GM21786 (cell line): ENCODE measurements at regions not wholly inside any gene's neighbourhood (a gene's known extent, or its start where the extent isn't known, plus 50 kb on each side); places are given as distances from the start of the nearest gene placed in this dataset.

Experiments used
- ATAC-seq: cut with Tn5 transposase; IDR thresholded peaks from one replicate; pipeline ENCODE4 v1.9.1; 2021; ENCODE audit not compliant: unreplicated experiment

DNA sequence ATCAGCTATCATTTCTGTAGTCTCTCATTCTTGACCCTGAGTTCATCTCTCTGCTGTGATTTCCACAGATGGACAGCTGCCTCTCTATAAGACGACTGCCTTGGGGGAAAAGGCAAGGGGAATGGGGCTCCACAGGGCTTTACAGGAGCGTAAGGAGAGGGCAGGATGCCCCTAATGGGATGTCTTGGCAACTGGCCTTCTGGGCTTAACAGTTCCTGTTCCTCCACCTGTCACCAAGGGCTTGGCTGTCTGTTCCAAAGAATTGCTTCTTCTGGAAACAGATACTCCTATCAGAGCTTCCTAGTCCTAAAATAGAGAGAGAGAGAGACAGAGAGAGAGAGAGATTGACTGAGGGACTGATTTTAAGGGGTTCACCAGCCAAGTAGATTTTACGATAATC is 181.9 kb downstream of the TMEM200A start:
- ATAC-seq, result no peak

GRCh38 chr6:130557481-130558112 is 191.8 kb downstream of the TMEM200A start:
- peak; percentile 72 for ATAC-seq

GRCh38 chr6:130558131-130558530 is 192.3 kb downstream of the TMEM200A start:
- ATAC-seq, result no peak

DNA sequence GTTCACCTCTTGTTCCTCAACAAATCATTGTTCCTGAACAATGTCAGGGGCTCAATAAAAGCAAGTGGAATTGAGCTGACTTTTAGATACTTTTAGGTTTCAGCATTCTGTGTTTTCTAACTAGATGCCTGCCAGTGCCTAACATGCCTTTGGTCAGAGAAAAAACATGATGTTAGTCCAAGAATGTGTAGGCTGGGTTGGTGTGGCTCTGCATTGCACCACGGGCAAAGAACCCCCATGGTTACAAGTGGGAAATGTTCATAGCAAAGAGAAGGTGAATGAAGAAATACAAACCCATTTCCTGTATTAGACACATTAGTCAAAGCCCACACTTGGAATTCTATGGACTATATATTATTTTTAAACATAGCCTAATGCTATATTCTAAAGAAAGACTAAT is 193.3 kb downstream of the TMEM200A start:
- ATAC-seq, result no peak

- ATAC-seq, result no peak
These were observed 194.4 kb downstream of the TMEM200A start for GRCh38 chr6:130560231-130560630.

GRCh38 chr6:130561159-130561558 is 195.3 kb downstream of the TMEM200A start:
- peak; percentile 48 for ATAC-seq

GRCh38 chr6:130565696-130566095 is 199.9 kb downstream of the TMEM200A start:
- ATAC-seq, result no peak

GRCh38 chr6:130574146-130574545 is 208.3 kb downstream of the TMEM200A start:
- no peak for ATAC-seq

GRCh38 chr6:130575557-130575956 is 209.7 kb downstream of the TMEM200A start:
- no peak for ATAC-seq

GRCh38 chr6:130575971-130576370 is 210.2 kb downstream of the TMEM200A start:
- peak; percentile 100 for ATAC-seq

GRCh38 chr6:130577178-130577919 is 211.5 kb downstream of the TMEM200A start:
- ATAC-seq, result no peak

DNA sequence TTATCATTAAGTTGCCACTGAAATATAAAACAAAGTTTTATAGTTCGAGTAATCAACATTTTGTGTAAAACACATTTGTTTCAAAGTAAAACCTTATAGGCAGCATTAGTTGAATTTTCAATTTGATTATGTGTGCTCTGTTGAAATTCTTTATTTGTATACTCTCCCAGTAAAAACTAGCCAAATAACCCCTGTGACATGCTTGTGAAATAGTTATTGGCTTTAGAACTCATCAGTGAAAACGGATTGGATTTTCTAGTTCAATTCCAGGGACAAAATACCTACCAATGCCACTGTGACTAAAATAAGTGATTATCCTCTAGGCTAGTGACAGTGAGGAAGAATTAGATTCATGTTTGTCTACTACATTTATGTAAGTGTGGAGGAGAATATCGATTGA is 212.9 kb downstream of the TMEM200A start:
- no peak for ATAC-seq

GRCh38 chr6:130583268-130583667 is 217.5 kb downstream of the TMEM200A start:
- ATAC-seq, result no peak

DNA sequence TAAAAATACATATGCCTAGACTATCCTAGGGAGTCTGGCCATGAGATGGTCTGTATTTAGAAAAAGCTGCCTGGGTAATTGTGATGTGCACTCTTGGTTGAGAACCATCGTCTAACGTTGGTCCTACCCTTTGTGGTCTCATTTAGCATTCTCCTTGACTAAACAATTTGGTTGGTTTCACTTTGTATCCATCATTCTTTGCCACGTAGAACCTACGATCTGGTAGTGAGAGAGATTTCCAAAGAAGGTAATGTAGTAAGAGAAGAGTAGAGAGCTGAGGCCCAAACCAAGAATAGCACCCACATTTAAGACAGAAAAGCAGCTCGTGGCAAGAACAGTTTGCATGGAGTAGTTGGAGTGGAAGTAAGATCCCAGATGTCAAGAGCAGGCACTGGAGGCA is 219.8 kb downstream of the TMEM200A start:
- no peak for ATAC-seq

GRCh38 chr6:130587778-130588520 is 222.1 kb downstream of the TMEM200A start:
- ATAC-seq, result no peak

DNA sequence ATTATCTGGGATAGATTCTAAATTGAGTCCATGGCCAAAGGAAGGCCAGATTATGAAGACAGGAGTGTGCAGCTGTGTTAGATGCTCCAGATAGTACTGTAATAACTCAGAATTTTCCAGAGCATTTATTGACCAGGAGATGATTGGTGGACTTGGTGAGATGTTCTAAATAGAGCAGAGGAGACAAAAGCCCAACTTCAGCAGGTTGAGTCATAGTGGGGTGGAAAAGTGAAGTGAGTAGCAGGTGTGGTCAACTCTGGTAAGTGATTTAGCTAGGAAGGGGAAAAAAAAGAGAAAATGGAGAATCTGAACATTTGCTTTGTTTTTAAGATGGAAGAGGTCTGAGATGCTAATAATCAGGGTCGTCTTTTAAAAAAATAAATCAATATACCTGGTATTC is 227.4 kb downstream of the TMEM200A start:
- ATAC-seq, result peak; percentile 68

DNA sequence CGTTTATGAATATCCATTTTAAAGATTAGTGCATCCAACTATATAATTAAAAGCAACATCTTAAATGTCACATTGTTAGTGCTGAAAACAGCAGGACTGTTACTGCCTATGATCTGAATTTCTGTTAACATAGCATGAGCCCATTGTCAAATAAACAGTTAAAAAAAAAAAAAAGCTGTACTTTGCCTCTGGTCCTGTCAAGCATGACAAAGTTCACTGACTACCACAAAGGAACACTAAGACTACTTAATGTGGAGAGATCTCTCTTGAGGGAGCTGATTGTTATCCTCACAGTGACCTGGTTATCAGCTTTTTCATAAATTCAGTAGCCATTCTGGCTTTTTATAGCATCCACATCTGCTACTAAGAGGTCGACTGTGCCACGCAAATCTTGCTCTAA is 228.1 kb downstream of the TMEM200A start:
- no peak for ATAC-seq

GRCh38 chr6:130598021-130598989 is 228.9 kb upstream of the SMLR1 start:
- ATAC-seq, result no peak

DNA sequence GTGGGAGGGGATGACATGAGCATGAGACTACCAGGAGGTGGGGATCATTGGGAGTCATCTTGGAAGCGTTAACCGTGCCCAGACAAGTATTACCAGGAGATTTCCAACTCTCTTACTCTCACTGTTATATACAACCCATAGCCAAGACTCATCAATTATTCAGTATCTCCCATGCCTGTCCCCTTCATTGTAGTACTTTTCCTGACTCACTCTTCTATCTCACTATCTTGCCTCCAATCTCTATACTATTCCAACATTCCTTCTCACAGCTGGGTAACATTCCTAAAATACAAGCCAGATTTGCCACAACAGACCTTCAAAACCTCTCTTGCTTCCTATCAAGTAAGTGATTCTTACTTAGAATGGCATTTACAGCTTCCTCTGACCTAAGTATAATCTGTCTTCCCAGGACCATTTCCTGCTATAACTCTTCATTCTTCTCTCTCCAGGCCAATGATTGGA is 226.3 kb upstream of the SMLR1 start:
- no peak for ATAC-seq

DNA sequence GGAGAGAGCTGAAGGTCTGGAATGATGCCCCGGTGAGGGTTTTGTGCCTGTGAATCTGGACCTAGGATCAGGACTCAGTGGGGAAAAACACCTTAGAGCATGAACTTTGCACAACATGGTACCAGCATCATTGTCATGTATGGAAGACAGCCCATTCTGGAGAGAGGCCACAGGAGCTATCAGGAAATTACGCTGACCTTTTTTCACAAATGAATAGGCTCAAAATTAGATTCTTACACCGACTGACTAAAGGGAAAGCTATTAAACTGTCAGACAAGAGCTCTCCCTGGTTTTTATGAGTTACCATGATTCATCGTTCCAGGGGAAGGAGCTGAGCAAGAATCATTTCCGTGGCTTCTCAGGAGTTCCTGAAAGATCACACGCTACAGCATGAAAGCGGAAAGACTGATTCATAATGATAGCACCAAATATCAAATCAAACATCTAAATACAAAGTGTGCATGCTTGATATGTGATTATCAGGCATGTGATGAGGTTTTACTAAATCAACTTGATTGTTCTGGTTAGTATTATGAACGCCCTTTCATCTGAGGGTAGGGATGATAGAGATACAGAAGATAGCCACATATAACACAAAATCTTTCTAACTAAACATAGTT is 224.9 kb upstream of the SMLR1 start:
- ATAC-seq, result no peak
